Stimulated activated CD4-positive, alpha-beta T cell treated with anti-CD3 and anti-CD28 coated beads, Interleukin-12 subunit alpha, Interleukin-12 subunit beta, amount 100 ng/mL, for 4 hours (primary cell): ENCODE measurements at regions not wholly inside any gene's neighbourhood (a gene's known extent, or its start where the extent isn't known, plus 50 kb on each side); places are given as distances from the start of the nearest gene placed in this dataset.

Experiments
- DNase-seq: peaks from one replicate; pipeline ENCODE4 v3.0.0-alpha.2; 2020

DNA sequence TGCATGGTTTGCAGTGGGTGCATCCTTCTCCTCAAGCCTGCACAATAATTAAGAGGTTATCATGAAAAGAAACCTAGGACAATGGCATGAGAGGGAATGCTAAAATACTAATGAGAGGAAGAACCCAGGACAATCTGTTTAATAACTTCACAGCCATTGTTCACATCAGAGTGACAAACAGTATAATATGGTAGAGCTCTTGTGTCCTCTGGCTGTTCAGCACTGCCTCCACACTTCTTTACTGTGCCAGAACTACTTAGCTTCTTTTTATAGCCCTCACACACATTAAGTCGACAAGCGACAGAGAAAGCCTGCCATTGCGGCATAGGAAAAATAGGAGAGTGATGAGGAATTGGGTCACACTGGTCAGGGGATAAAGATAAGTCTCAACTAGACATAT is 65.0 kb upstream of the MEIS2 start:
- no peak for DNase-seq

GRCh38 chr15:37166402-37166801 is 66.1 kb upstream of the MEIS2 start:
- DNase-seq = no peak

DNA sequence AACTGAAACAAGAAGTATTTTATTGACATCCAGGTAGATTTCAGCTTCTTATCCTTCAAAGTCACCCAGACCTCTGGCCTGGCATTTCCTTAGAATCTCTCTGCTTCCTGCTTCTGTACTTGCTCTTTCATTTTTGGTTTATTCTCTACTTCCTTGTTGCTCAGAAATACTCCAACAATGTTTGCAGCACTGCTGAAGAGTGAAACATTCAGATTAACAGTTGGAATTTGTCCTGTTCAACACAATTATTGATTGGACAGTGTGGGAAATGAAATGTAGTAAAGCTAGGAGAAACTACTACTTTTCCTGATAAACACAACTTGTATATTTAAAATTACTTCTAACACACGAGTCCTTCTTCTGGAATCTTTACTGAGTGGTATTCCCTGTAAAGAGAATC is 81.0 kb upstream of the MEIS2 start:
- DNase-seq = no peak

DNA sequence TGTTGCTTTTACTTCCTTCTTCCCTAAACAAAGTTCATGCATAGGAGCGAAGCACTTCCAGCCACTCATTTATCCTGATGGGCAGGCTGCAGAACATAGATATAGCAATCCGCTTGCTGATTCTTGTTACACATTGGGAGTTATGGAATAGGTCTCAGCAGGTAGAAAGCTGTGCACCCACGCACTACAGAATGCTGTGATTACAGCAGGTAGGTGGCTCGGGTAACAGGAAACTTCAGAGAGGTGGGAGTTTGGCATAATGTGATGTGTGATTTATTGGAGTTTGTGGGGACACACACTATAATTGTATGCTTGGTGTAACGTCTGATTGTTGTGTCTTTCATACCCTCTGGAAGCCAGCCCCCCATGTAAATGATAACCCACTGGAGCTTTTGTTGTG is 99.2 kb upstream of the MEIS2 start:
- DNase-seq = no peak

- DNase-seq = no peak
These were observed 102.7 kb upstream of the MEIS2 start for GRCh38 chr15:37203050-37203449.

- DNase-seq = no peak
These were observed 104.3 kb upstream of the MEIS2 start for GRCh38 chr15:37204692-37205091.

GRCh38 chr15:37206690-37207089 is 106.3 kb upstream of the MEIS2 start:
- DNase-seq = no peak

- no peak for DNase-seq
These were observed 108.0 kb upstream of the MEIS2 start for GRCh38 chr15:37208146-37209040.

- DNase-seq = no peak
These were observed 108.7 kb upstream of the MEIS2 start for GRCh38 chr15:37209041-37209363.

DNA sequence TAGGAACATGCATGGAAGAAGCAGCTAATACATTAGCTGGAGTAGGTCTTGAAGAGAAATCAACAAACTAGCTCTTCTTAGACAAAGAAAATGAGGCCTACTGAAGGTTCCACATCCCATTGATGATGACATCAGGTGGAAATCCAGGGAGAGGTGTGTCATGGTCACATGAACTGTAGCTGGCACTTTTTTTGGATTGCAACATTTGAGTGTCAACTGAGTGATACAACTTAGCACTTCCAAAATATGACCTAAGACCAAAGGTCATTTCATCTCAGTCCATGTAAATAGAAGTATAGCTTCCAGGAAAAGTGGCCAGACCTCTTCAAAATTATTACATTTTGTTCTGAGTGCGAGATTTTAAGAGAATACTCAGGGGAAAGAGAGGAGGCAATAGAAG is 117.2 kb upstream of the MEIS2 start:
- no peak for DNase-seq

GRCh38 chr15:37218351-37218916 is 118.1 kb upstream of the MEIS2 start:
- no peak for DNase-seq

DNA sequence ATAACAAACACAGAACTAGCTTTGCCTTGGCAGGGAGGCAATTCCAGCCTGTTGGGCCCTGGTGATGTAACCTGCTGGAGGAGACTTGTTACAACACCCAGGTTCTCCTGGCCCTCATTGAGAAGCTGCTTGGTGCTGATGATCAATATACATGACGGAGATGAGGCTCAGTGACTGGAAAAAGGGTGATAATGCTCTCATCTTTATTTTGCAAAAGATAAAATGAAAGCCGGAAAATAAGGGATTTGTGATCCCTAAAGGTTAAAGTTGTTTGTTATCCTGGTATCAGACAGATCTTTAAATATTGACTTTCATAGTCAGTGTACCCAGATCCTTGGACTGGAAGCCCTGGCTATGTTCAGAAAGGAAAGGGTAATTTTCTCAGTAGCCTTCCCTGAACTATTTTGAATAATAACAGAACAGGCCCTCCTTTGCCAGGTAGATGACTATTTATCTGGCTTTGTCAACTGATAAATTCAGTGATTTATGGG is 118.9 kb upstream of the MEIS2 start:
- DNase-seq = no peak

DNA sequence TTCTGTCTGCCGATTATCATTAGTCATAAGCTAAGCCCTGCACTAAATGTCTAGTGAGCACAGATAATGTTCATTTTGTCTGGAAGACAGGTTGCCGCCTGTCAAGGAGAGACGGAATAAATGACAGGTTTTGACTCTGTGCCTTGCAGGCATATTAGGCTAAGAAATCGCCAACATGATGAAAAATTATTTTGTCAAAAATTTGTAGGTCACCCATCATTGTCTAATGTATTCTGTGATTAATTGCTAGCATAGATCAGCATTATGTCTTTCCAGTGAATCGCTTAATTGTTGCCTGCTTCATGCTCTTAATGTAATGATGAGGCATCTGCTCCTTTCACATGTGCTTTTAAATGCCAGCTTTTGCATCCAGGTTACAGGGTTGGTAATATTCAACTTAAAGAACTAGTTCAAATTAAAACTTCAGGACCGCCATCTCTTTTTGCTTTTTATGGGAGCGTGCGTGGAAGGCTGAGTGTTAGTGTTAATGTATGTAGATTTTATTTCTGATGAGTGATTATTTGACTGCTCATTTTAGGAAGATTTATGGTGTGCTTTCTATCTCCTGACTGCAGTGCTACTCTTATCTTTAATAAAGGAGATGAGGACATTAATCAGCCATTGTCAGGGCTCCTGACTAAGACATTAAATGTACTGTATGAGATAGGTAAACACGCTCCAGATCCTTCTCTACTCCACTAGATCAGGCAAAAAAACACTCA is 120.8 kb upstream of the MEIS2 start:
- DNase-seq = no peak

DNA sequence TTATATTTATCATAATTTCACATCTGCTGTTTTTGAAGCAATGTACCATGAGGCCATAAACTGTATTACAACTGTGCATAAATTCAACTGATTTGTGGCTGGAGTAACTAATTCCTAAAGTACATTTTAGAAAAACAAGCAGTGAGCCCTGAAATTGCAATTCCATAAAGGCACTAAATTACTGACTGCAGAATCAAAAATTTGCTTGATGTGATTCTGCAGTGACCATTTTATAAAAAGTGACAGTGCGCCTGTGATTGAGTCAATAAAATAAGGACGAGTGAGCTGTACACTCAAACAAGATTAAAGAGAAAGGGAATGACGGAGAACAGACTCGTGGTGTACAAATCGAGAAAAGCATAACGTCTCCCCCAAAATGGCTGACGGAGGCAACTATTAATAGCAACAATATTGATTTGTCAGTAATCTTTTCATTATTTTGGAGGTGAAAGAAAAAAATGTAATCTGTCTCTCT is 121.4 kb upstream of the MEIS2 start:
- no peak for DNase-seq

- DNase-seq = no peak
These were observed 122.7 kb upstream of the MEIS2 start for GRCh38 chr15:37223089-37223488.

- no peak for DNase-seq
These were observed 129.7 kb upstream of the MEIS2 start for GRCh38 chr15:37229855-37230619.

DNA sequence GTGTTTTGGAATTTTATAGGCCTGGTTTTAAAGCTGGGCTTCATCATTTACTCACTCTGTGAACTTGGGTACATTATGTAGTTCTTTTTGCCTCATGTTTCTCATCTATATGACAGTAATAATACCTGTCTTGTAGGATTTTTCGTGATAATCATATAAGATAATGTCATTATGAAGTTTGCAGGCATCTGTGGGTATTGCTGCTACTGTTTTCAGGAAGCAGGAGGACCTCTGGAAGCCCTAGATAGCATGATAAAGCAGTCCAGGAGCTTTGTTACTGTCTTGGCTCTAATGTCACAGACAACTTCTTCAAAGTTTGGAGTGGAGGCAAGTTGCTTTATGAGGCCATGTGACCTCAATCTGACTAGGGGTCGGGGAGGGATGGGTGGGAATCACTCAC is 145.0 kb upstream of the MEIS2 start:
- DNase-seq = no peak

DNA sequence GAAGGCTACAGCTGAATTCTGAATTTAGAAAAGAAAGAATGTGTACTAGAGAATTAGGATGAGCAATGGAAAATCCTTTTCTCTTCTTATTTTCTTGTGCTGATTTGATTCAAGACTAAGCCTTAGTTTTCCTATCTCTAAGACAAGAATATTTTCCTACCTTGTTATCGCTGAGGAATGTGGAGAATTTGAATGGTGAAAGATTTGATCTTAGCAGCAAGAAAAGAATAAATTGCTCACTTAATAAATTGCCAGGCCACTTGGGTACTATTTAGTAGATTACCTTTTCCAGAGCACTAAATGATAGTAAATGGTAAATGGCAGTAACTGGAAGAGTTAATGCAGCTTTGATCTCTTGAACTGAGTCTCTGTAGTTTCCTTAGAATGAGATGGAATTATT is 145.7 kb upstream of the MEIS2 start:
- no peak for DNase-seq

DNA sequence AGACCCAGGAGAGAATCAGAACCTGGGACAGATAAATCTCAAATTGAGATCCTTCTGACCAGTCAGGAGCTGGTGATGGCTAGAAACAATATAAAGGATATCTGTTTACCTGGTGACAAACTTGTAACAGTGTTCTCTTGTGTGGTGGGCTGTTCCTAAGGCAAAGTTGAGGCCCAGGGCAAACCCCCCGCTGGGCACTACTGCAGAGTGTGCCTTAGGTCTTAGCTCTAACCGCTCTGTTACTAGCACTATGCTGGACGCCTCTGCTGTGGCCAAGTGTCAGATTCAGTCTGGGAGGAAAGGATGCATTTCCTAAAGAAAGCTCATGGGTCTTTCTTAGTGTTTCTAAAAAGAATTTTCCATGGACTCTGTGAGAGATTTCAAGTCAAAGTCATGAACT is 146.5 kb upstream of the MEIS2 start:
- DNase-seq = no peak

DNA sequence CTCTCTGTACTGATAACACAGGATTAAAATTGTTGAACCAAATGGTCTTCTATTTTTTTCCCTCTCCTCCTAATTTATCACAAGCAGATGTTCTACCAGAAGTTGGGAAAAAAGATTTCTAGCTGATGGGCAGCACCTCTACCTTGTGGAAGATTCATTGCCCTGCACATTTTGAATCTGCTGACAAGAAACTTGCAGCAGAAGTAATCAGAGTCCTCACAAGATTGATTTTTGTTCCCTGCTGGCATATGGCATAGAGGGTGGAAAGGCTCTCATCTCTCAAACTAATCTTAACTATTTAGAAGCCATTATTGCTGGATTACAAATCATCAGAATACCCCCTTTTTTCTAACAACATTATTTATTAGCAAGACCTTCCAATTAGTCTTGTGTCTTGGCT is 148.9 kb upstream of the MEIS2 start:
- DNase-seq = no peak

DNA sequence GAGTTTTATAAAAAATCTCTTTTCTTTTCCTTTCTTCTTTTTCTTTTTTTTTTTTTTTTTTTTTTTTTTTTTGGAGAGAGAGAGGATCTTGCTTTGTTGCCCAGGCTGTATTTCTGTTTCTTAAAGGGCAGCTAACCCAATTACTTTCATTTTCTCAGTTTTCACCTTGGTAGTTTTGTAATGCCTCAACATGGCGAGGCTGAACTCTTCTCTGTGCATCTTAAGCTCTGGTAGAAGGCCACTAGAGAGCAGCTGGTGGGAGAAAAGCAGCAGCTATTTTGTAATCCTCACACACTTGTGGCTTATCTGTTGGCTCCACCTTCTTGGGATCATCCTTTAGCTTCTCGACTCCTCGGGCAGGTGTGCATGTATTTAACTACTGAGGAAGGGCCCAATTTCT is 152.2 kb upstream of the MEIS2 start:
- no peak for DNase-seq

GRCh38 chr15:37253877-37254276 is 153.5 kb upstream of the MEIS2 start:
- DNase-seq = no peak

GRCh38 chr15:37260255-37260654 is 159.9 kb upstream of the MEIS2 start:
- no peak for DNase-seq
